Fibroblast of the aortic adventitia (primary cell): ENCODE measurements at regions not wholly inside any gene's neighbourhood (a gene's known extent, or its start where the extent isn't known, plus 50 kb on each side); places are given as distances from the start of the nearest gene placed in this dataset.

ENCODE experiments used
- DNase-seq: peaks from one replicate; pipeline ENCODE4 v3.0.0-alpha.2; 2010; ENCODE audit warnings: low read depth
- H3K4me3 ChIP-seq: 2 replicates; pipeline ENCODE4 v1.5.1; 2011; ENCODE audit warnings: low read depth, mild to moderate bottlenecking, control low read depth, low read length, moderate library complexity
- TF ChIP-seq, protein P1 (sequence below): IDR thresholded peaks from 2 replicates; pipeline ENCODE4 v1.5.1; 2011; ENCODE audit warnings: mild to moderate bottlenecking, low read length, control low read depth, inconsistent platforms; ENCODE audit not compliant: insufficient read depth

- TF ChIP-seq, protein P1, sequence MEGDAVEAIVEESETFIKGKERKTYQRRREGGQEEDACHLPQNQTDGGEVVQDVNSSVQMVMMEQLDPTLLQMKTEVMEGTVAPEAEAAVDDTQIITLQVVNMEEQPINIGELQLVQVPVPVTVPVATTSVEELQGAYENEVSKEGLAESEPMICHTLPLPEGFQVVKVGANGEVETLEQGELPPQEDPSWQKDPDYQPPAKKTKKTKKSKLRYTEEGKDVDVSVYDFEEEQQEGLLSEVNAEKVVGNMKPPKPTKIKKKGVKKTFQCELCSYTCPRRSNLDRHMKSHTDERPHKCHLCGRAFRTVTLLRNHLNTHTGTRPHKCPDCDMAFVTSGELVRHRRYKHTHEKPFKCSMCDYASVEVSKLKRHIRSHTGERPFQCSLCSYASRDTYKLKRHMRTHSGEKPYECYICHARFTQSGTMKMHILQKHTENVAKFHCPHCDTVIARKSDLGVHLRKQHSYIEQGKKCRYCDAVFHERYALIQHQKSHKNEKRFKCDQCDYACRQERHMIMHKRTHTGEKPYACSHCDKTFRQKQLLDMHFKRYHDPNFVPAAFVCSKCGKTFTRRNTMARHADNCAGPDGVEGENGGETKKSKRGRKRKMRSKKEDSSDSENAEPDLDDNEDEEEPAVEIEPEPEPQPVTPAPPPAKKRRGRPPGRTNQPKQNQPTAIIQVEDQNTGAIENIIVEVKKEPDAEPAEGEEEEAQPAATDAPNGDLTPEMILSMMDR, result no peak
- no peak for DNase-seq
- H3K4me3 ChIP-seq, result no peak overlapping the region
Observed at GRCh38 chr13:104782741-104783140, 1716.5 kb upstream of the SLC10A2 start.

GRCh38 chr13:104779311-104779993 lies 1713.2 kb upstream of the SLC10A2 start:
- TF ChIP-seq, protein P1, result no peak
- no peak for DNase-seq
- H3K4me3 ChIP-seq, result no peak overlapping the region

DNA sequence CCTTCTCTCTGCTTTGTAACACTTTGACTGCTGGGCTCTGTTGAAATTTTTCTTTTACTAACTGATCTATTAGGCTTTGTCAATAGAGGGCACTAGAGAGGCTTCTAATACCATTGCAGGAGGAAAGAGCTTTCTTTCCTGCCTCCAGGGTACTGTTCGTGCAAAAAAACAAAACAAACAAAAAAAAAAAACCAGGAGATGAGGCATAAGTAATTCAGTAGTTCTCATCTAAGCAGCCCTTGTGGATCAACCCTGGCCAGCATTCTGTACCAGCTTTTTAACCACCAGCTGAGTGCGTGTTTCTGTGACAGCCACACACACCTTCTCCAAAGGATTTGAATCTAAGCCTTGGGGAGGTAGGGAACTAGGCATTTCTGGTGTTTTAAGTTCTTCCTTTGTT lies 1707.6 kb upstream of the SLC10A2 start:
- TF ChIP-seq, protein P1, result peak; percentile 32
- H3K4me3 ChIP-seq, result no peak overlapping the region
- DNase-seq, result peak; percentile 10

DNA sequence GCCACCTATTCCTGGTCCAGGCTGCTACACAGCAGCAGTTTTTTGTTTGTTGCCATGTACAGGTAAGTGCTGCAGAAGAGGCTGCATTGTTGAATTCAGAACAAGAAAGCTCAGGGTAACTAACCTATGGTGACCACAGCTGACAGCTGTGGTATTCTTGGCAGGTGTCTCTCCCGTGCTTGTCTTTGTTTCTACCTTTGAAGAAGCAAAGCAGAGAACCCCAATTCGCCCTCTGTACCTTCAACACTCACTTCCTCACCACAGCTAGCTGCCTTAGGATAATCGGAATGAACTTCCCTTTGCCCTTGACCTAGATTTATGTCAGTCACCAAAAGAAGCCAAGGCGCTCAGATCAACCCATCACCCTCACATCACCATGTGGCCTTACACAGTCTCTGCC lies 1703.3 kb upstream of the SLC10A2 start:
- no peak overlapping the region for H3K4me3 ChIP-seq
- DNase-seq, result no peak
- TF ChIP-seq, protein P1, result no peak

- TF ChIP-seq, protein P1, result no peak
- no peak overlapping the region for H3K4me3 ChIP-seq
- no peak for DNase-seq
Observed at GRCh38 chr13:104766319-104766718, 1700.1 kb upstream of the SLC10A2 start.

- DNase-seq, result no peak
- H3K4me3 ChIP-seq, result no peak overlapping the region
- TF ChIP-seq, protein P1, result no peak
Observed at GRCh38 chr13:104764600-104764999, 1698.4 kb upstream of the SLC10A2 start.

- no peak overlapping the region for H3K4me3 ChIP-seq
- TF ChIP-seq, protein P1, result no peak
- no peak for DNase-seq
Observed at GRCh38 chr13:104759069-104759468, 1692.9 kb upstream of the SLC10A2 start.
